Epithelial cell of esophagus (primary cell): ENCODE measurements at regions not wholly inside any gene's neighbourhood (a gene's known extent, or its start where the extent isn't known, plus 50 kb on each side); places are given as distances from the start of the nearest gene placed in this dataset.
"Not testable (repeated sequence)": the region's sequence is repeated elsewhere in the genome, so short reads cannot be mapped to it uniquely, and the experiment has no call there.

Source experiments
- DNase-seq: peaks from one replicate; pipeline ENCODE4 v3.0.0; 2010; ENCODE audit warnings: low read depth
- H3K4me3 ChIP-seq: 2 replicates; pipeline ENCODE4 v1.5.1; 2011; ENCODE audit warnings: mild to moderate bottlenecking, low read length, control low read depth
- CTCF ChIP-seq: IDR thresholded peaks from 2 replicates; pipeline ENCODE4 v1.5.1; 2011; ENCODE audit warnings: low read depth, mild to moderate bottlenecking, low read length, control low read depth, inconsistent platforms; ENCODE audit not compliant: insufficient read depth; ENCODE audit errors: missing control alignments

- H3K4me3 ChIP-seq: no peak overlapping the region
- no peak for DNase-seq
- TF ChIP-seq CTCF: no peak
Measured at GRCh38 chr4:9685692-9686091, 95.7 kb upstream of the DRD5 start.

- H3K4me3 ChIP-seq: peak overlapping the region; percentile 54
Measured at GRCh38 chr4:9690636-9691237, 90.7 kb upstream of the DRD5 start.

GRCh38 chr4:9691238-9692065 is 90.0 kb upstream of the DRD5 start:
- peak; percentile 93 for DNase-seq
- no peak for TF ChIP-seq CTCF
- peak overlapping the region; percentile 54 for H3K4me3 ChIP-seq

More at GRCh38 chr4:9690636-9691237, 90.7 kb upstream of the DRD5 start:
- not testable (repeated sequence) for DNase-seq

GRCh38 chr4:9692791-9693491 is 88.5 kb upstream of the DRD5 start:
- not testable (repeated sequence) for DNase-seq, H3K4me3 ChIP-seq

GRCh38 chr4:9694403-9694802 is 87.0 kb upstream of the DRD5 start:
- not testable (repeated sequence) for DNase-seq, H3K4me3 ChIP-seq

GRCh38 chr4:9695994-9696393 is 85.4 kb upstream of the DRD5 start:
- not testable (repeated sequence) for H3K4me3 ChIP-seq
- peak; percentile 28 for DNase-seq
- peak; percentile 39 for TF ChIP-seq CTCF

GRCh38 chr4:9696561-9696960 is 84.9 kb upstream of the DRD5 start:
- H3K4me3 ChIP-seq, DNase-seq: not testable (repeated sequence)

GRCh38 chr4:9702019-9702418 is 79.4 kb upstream of the DRD5 start:
- H3K4me3 ChIP-seq, DNase-seq: not testable (repeated sequence)

GRCh38 chr4:9702696-9703095 is 78.7 kb upstream of the DRD5 start:
- not testable (repeated sequence) for DNase-seq, H3K4me3 ChIP-seq

- TF ChIP-seq CTCF: peak; percentile 68
- no peak overlapping the region for H3K4me3 ChIP-seq
- peak; percentile 47 for DNase-seq
Measured at GRCh38 chr4:9703391-9703790, 78.0 kb upstream of the DRD5 start.

- DNase-seq, H3K4me3 ChIP-seq: not testable (repeated sequence)
Measured at GRCh38 chr4:9704126-9704525, 77.3 kb upstream of the DRD5 start.
